ENCODE measurements at regions not wholly inside any gene's neighbourhood (a gene's known extent, or its start where the extent isn't known, plus 50 kb on each side); places are given as distances from the start of the nearest gene placed in this dataset.

GRCh38 chr17:21528031-21528695 lies 152.0 kb downstream of the KCNJ12 start (continued):
- no peak for TF ChIP-seq RBBP5 (IDR thresholded peaks at IDR 0.05; ENCODE audit: borderline replicate concordance, low read depth, low read length)
- no peak for TF ChIP-seq SAP30 (IDR thresholded peaks at IDR 0.05; ENCODE audit: insufficient read depth, insufficient replicate concordance, low read length)
- no peak for TF ChIP-seq SP1 (IDR thresholded peaks at IDR 0.05; ENCODE audit: low read depth, low read length)
- TF ChIP-seq KDM4A (IDR thresholded peaks at IDR 0.05; ENCODE audit: low read depth, low read length, severe bottlenecking): no peak
- TF ChIP-seq PHF8 (conservative IDR thresholded peaks at IDR 0.05; ENCODE audit: low read depth, low read length): no peak
- no peak for TF ChIP-seq FOSL1 (IDR thresholded peaks at IDR 0.05; ENCODE audit: insufficient read depth, low read depth, low read length)
- no peak for TF ChIP-seq POLR2AphosphoS5 (IDR thresholded peaks at IDR 0.05; ENCODE audit: low read depth, low read length)
- TF ChIP-seq SP2 (IDR thresholded peaks at IDR 0.05; ENCODE audit: low read length): no peak
- no peak for TF ChIP-seq KDM1A (IDR thresholded peaks at IDR 0.05; ENCODE audit: borderline replicate concordance, low read length)
- TF ChIP-seq TEAD4 (IDR thresholded peaks at IDR 0.05; ENCODE audit: low read depth, low read length): no peak
